ELF-1 (cell line): ENCODE measurements at regions not wholly inside any gene's neighbourhood (a gene's known extent, or its start where the extent isn't known, plus 50 kb on each side); places are given as distances from the start of the nearest gene placed in this dataset.

Experiments used
- DNase-seq: peaks from one replicate; pipeline ENCODE4 v3.0.0-alpha.2; 2016; ENCODE audit warnings: low read depth, low spot score

- DNase-seq, result no peak
Measured at GRCh38 chr17:62913991-62914570, 52.0 kb upstream of the TANC2 start.

DNA sequence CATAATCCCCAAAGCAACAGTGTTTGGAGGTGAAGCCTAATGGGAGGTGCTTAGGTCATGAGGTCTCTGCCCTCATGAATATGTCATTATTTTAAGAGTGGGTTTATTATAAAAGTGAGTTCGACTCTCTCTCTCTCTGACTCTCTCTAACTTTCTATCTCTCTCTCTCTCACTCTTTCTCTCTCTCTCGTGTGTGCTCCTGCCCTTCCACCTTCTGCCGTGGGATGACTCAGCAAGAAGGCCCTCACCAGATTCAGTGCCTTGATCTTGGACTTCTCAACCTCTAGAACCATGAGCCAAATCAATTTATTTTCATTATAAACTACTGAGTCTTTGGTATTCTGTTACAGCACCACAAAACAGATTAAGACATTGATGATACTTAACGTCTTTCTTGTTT, 53.7 kb upstream of the TANC2 start:
- no peak for DNase-seq

- DNase-seq, result no peak
Measured at GRCh38 chr17:62911114-62911513, 54.9 kb upstream of the TANC2 start.

GRCh38 chr17:62910277-62910676, 55.8 kb upstream of the TANC2 start:
- no peak for DNase-seq

GRCh38 chr17:62907961-62908360, 58.1 kb upstream of the TANC2 start:
- DNase-seq, result no peak

DNA sequence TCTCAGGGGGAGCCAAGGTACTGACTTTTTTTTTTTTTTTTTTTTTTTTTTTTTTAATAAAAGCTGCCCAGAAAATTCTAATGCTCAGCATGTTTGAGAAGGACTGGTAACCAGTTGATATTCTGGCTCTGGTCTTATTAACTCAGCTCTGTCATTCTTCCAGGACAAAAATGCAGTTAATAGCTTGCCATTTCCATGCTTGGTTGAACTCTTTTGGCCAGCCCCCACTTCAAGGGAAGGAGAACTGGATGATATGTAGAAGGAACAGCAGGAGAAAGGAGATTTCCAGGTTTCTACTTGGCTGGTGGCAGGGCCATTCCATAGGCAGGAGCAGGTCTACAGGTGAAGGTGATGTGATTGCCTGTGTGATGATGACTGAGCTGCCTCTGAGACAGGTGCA, 59.2 kb upstream of the TANC2 start:
- DNase-seq, result no peak

GRCh38 chr17:62905233-62905632, 60.8 kb upstream of the TANC2 start:
- DNase-seq, result no peak

GRCh38 chr17:62902531-62903220, 63.4 kb upstream of the TANC2 start:
- no peak for DNase-seq

DNA sequence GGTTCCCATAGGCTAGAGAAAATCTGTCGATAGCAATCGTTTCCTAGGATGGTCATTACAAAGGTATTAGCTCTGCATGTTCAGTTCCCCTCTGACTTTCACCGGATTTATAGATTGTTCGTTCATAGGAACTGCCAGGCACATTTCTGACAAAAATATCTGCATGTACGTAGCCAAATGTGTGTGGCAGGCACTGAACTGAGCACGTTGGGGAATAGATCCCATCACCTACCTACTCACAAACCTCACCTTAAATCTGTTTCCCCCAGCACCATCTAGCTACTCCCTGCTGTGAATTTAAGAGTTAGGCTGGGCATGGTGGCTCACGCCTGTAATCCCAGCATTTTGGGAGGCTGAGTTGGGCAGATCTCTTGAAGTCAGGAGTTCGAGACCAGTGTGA, 64.5 kb upstream of the TANC2 start:
- no peak for DNase-seq

DNA sequence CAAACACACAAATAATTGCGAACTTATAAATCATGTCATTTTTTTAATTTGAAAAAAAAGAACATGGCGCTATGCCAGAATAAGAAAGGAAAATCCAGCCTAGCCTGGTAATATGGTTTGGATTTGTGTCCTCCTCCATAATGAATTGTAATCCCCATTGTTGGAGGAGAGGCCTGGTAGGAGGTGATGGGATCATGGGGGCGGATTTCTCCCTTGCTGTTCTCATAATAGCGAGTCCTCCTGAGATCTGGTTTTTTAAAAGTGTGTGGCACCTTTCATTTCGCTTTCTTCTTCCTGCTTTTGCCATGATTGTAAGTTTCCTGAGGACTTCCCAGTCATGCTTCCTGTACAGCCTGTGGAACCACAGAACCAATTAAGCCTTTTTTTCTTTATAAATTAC, 65.9 kb upstream of the TANC2 start:
- no peak for DNase-seq

- no peak for DNase-seq
Measured at GRCh38 chr17:62899361-62899760, 66.7 kb upstream of the TANC2 start.

- DNase-seq, result peak; percentile 68
Measured at GRCh38 chr17:62898239-62898864, 67.7 kb upstream of the TANC2 start.

DNA sequence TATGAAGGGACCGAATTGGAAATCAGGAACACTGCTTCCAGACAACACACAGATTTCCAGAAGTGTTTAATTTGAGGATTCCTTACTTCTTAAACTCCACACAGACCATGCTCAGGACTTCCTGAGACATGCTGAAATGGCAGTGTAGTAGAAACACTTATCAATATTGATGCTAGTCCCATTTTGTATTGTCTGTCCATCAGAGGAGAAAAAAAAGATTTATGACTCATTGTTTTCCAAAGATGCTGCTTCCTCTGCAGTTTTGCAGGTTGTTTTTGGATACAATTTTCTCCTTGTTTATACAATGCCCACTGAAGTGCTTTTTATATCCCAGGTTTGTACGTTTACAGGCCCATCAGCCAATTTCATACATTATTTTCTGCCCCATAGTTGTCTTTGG, 68.3 kb upstream of the TANC2 start:
- no peak for DNase-seq

DNA sequence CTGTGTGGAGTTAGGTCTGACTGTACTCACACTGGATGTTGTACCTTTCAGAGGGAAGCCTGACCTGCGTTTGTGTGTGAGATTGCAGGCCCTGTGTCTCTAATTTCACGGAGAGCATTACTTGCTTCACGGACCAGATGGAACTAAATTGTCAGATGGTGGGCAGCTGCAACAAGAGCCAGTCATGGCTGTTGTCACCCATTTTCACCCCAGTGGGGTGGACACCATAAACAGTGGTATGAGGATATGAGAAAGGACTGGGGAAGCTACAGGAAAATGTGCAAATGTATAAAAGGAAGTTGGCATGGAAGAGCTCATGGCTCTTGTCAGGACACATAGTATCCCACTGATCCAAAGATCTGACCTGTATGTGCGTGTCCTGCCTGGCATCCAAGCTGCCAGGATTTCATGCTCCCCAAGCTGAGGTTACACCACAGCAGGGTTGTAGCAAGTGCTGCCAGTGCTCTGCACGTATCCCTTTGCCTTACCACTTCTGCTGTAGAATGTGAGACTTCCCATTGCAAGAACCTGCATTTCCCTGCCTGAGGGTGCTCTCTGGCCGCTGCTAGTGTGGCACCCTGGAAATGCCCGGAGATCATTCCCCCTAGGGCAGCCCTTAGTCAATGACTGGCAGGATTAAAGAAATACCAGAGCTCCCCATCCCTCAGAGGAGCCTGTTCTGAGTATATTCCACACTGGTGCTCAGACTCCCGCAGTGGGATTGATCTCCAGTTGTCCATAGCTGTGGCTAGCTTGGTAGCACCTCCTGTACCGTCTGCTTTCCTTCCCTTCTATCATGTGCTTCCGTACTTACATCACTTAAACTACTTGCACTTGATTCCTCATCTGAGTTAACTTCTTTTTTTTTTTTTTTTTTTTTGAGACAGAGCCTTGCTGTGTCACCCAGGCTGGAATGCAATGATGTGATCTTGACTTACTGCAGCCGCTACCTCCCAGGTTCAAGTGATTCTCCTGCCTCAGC, 70.4 kb upstream of the TANC2 start:
- peak; percentile 16 for DNase-seq

GRCh38 chr17:62892870-62893338, 73.1 kb upstream of the TANC2 start:
- peak; percentile 44 for DNase-seq

- no peak for DNase-seq
Measured at GRCh38 chr17:62892061-62892675, 73.9 kb upstream of the TANC2 start.

DNA sequence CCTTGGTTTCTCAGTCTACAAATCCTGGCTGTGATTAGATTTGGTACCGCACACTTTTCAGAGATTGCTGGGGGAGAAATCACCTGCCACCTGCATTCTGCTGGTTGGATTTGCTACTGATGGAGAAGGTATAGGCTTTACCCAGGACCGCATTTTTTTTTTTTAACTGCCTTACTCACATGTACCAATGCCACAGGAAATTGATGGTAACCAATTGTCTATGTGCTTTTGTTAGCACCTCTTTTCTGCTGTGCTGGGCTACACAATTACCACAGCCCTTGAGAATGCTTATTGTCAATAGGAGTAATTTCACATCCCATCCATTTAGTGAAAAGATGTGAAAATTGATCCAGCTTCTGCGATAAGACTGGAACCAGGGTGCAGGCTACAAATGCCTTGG, 74.4 kb upstream of the TANC2 start:
- DNase-seq, result no peak

DNA sequence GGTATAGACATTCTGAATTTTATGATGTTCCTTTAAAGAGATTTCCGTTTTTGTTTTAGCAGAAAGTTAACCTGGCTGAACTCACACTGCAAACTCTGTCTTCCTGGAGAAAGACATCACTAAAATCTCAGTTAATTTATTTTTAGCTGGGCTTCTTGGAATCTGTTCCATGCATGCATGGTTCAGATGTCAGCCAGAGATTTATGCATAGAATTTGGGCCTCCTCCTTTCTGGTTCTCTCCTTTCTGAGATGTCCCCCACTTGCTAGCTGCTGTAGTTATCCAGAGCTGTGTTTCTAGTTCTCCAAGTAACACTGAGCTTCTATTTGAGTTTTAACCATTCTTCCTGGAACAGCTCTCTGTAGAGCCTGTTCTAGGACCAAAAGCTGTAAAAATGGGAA, 77.3 kb upstream of the TANC2 start:
- DNase-seq, result no peak

DNA sequence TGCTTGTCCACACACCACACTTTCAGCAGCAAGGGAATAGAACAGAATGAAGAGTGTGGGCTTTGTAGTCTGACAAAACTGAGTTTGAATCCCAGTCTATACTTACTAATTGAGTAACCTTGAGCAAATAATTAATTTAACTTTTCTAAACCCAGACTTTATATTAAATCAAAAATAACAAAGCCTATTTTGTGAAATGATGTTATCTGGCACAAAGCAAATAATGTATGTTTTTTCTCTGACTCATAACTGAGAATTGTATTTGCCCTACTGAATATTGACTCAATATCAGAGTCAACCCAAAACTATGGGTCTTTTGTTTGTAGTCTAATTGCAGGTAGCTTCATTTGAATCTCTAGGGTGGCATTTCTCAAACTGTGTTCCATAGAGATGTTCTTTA, 77.9 kb upstream of the TANC2 start:
- no peak for DNase-seq

GRCh38 chr17:62887437-62887836, 78.6 kb upstream of the TANC2 start:
- DNase-seq, result no peak

- DNase-seq, result no peak
Measured at GRCh38 chr17:62884781-62885180, 76.7 kb upstream of the MARCHF10 start.

- no peak for DNase-seq
Measured at GRCh38 chr17:62882878-62883277, 74.8 kb upstream of the MARCHF10 start.
